ENCODE measurements at regions not wholly inside any gene's neighbourhood (a gene's known extent, or its start where the extent isn't known, plus 50 kb on each side); places are given as distances from the start of the nearest gene placed in this dataset.
"Not testable (repeated sequence)": the region's sequence is repeated elsewhere in the genome, so short reads cannot be mapped to it uniquely, and the experiment has no call there.

DNA sequence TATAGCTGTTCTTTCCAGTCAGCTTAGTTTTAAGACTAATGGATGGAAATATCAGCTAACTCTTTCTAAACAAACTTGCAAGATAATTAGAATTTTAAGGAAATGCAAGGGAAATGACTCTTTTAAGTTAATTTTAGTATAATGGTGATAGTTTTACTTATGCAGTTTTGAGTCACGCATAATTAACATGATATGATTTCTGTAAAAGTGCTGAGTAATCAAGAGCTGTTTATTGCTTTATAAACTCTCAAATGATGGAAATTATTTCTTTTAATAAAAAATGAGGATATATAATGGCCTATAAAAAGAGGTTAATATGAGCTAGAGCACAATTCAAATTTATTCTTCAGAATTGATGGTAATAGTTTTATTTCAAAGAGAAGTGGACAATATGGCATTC lies 385.9 kb downstream of the GLUD2 start:
- Histone ChIP-seq H3K4me3 (replicated peaks in 1 of 3; ENCODE audit: low read depth in 2 of 3, low read length in 3 of 3) (no peak overlapping the region), H3K9ac (ENCODE audit: insufficient read depth, low read length, poor library complexity, severe bottlenecking) (no peak overlapping the region), H3K79me2 (ENCODE audit: insufficient read depth, low read length) (no peaks in the 10 kb centered on the region), H3K27ac (ENCODE audit: low read depth in 1 of 2, low read length in 2 of 2) (no peak overlapping the region), H3K4me1 (ENCODE audit: control insufficient read depth in 1 of 2, insufficient read depth in 2 of 2, low read length in 2 of 2) (no peaks in the 10 kb centered on the region), H4K20me1 (ENCODE audit: insufficient read depth, low read length) (no peaks in the 10 kb centered on the region), H2AFZ (ENCODE audit: insufficient read depth, low read depth, low read length, poor library complexity, severe bottlenecking) (no peak overlapping the region), H3K9me3 (replicated peaks in 1 of 2; ENCODE audit: control insufficient read depth in 1 of 2, insufficient read depth in 1 of 2, low read length in 2 of 2) (peaks cover 0 to 6% of the 10 kb centered on the region in 2 donors), H3K27me3 (ENCODE audit: control insufficient read depth in 2 of 2, insufficient read depth in 2 of 2, low read length in 2 of 2) (no peaks in the 10 kb centered on the region), H3K36me3 (replicated peaks in 1 of 2; ENCODE audit: control insufficient read depth in 1 of 2, insufficient read depth in 2 of 2, low read length in 2 of 2) (no peaks in the 10 kb centered on the region), H3K4me2 (replicated peaks; ENCODE audit: extremely low read depth, low read length, poor library complexity, severe bottlenecking) (no peak overlapping the region)
- intact Hi-C loops (cut with micrococcal nuclease) = no loop called here
- no peaks in the 10 kb centered on the region for H3K4me1 Mint-ChIP-seq
- no peaks in the 10 kb centered on the region for H3K36me3 Mint-ChIP-seq
- H3K27ac Mint-ChIP-seq = no peak overlapping the region
- TF ChIP-seq, protein P1, sequence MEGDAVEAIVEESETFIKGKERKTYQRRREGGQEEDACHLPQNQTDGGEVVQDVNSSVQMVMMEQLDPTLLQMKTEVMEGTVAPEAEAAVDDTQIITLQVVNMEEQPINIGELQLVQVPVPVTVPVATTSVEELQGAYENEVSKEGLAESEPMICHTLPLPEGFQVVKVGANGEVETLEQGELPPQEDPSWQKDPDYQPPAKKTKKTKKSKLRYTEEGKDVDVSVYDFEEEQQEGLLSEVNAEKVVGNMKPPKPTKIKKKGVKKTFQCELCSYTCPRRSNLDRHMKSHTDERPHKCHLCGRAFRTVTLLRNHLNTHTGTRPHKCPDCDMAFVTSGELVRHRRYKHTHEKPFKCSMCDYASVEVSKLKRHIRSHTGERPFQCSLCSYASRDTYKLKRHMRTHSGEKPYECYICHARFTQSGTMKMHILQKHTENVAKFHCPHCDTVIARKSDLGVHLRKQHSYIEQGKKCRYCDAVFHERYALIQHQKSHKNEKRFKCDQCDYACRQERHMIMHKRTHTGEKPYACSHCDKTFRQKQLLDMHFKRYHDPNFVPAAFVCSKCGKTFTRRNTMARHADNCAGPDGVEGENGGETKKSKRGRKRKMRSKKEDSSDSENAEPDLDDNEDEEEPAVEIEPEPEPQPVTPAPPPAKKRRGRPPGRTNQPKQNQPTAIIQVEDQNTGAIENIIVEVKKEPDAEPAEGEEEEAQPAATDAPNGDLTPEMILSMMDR (IDR thresholded peaks at IDR 0.05) = no peak
- H3K4me3 Mint-ChIP-seq = no peak overlapping the region
- H3K9me3 Mint-ChIP-seq = peaks cover 0 to 17% (median 7%) of the 10 kb centered on the region in 7 donors
- no peak for DNase-seq
- H3K27me3 Mint-ChIP-seq (ENCODE audit: low read depth in 3 of 3) = no peaks in the 10 kb centered on the region
- WGBS (ENCODE audit: insufficient coverage) = no CpG with 5 or more reads among the region's 1 CpG

GRCh38 chrX:121437666-121438065 lies 390.3 kb downstream of the GLUD2 start:
- H3K4me1 ChIP-seq (ENCODE audit: control insufficient read depth in 1 of 2, insufficient read depth in 2 of 2, low read length in 2 of 2); H3K27me3 ChIP-seq (ENCODE audit: control insufficient read depth in 2 of 2, insufficient read depth in 2 of 2, low read length in 2 of 2); H2AFZ ChIP-seq (ENCODE audit: insufficient read depth, low read depth, low read length, poor library complexity, severe bottlenecking); H3K27me3 Mint-ChIP-seq (ENCODE audit: low read depth in 3 of 3); intact Hi-C loops (cut with micrococcal nuclease); H3K9me3 Mint-ChIP-seq; H3K4me3 Mint-ChIP-seq; H4K20me1 ChIP-seq (ENCODE audit: insufficient read depth, low read length); H3K9me3 ChIP-seq (replicated peaks in 1 of 2; ENCODE audit: control insufficient read depth in 1 of 2, insufficient read depth in 1 of 2, low read length in 2 of 2); H3K4me3 ChIP-seq (replicated peaks in 1 of 3; ENCODE audit: low read depth in 2 of 3, low read length in 3 of 3); H3K79me2 ChIP-seq (ENCODE audit: insufficient read depth, low read length); H3K36me3 Mint-ChIP-seq; H3K4me1 Mint-ChIP-seq; H3K27ac ChIP-seq (ENCODE audit: low read depth in 1 of 2, low read length in 2 of 2); H3K27ac Mint-ChIP-seq; H3K36me3 ChIP-seq (replicated peaks in 1 of 2; ENCODE audit: control insufficient read depth in 1 of 2, insufficient read depth in 2 of 2, low read length in 2 of 2); H3K4me2 ChIP-seq (replicated peaks; ENCODE audit: extremely low read depth, low read length, poor library complexity, severe bottlenecking); H3K9ac ChIP-seq (ENCODE audit: insufficient read depth, low read length, poor library complexity, severe bottlenecking); DNase-seq: not testable (repeated sequence)
- no CpG with 5 or more reads among the region's 23 CpGs for WGBS (ENCODE audit: insufficient coverage)

All from CD14-positive monocyte (primary cell).